Stimulated activated CD4-positive, alpha-beta T cell treated with anti-CD3 and anti-CD28 coated beads, Interleukin-1b, Interleukin-23, amount 100 ng/mL, for 4 hours (primary cell): ENCODE measurements at regions not wholly inside any gene's neighbourhood (a gene's known extent, or its start where the extent isn't known, plus 50 kb on each side); places are given as distances from the start of the nearest gene placed in this dataset.

Experiments
- DNase-seq, 2 donors: peaks; one replicate each; pipeline ENCODE4 v3.0.0-alpha.2; 2020; ENCODE audit warnings: low read depth in 2 of 2

DNA sequence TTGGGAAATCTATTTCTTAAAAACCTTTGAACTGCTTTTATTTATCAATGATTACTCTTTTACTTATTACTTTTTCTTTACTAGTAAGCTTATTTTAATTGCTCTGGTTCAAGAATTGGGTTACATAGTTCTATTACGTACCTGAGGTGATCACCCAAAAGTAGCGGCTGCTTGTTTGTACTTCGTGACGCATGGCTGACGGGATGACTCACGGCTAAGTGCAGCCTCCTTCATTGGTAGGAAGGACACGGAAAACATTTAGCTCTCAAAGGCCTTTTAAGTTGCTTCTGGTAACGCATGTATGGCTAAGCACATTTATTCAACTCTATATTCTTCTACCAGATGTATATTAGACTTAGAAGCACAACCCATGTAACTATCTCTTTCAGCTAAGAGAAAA lies 285.8 kb upstream of the SP4 start:
- DNase-seq = no peak

DNA sequence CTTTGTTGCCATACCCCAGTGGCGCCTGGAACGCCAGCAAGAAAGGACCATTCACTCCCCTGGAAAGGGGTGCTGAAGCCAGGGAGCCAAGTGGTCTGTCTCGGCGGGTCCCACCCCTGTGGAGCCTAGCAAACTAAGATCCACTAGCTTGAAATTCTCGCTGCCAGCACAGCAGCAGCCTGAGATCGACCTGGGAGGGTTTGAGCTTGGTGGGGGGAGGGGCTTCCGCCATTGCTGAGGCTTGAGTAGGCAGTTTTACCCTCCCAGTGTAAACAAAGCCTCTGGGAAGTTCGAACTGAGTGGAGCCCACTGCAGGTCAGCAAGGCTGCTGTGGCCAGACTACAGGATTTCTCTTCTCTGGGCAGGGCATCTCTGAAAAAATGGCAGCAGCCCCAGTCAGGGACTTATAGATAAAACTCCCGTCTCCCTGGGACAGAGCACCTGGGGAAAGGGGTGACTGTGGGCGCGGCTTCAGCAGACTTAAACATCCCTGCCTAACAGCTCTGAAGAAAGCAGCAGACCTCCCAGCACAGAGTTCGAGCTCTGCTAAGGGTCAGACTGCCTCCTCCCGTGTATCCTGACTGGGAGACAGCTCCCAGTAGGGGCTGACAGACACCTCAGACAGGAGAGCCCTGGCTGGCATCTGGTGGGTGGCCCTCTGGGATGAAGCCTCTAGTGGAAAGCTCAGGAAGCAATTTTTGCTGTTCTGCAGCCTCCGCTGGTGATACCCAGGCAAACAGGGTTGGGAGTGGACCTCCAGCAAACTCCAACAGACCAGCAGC lies 281.1 kb upstream of the SP4 start:
- DNase-seq = no peak

DNA sequence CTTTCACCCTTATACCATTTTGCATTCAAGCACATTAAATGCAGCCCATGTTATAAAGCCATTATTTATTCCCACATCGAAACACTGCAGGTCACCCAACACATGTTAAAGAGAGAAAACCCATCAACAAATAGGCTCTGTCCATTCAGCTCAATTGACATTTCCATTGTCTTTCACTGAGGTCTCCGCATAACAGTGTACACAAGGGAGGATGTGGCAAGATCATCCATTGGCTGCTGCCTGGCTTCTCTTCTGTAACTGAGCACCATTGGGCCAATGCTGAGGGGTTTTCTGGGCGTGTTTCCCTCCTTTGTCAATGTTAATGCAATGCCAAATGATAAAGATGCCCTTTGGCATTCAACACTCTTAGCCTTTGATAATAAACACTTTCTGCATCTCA lies 278.1 kb upstream of the SP4 start:
- no peak for DNase-seq

DNA sequence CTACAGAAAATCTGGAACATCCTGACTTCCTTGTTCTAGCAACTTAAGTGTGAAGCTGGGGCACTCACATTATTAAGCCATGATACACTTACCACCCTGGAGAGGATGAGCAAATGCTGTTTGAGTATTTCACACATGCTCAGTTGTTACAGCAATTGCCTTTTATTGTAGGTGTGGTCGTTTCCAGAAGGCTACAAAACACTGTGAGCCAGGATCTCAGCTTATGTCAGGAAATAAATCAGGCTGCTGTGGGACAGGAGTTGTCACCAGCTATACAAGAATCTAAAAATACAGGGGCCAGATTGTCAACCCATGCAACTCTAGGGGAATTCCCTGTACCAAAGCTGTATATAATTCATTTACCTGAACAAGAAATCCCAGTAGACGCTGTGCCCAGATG lies 273.3 kb upstream of the SP4 start:
- no peak for DNase-seq

DNA sequence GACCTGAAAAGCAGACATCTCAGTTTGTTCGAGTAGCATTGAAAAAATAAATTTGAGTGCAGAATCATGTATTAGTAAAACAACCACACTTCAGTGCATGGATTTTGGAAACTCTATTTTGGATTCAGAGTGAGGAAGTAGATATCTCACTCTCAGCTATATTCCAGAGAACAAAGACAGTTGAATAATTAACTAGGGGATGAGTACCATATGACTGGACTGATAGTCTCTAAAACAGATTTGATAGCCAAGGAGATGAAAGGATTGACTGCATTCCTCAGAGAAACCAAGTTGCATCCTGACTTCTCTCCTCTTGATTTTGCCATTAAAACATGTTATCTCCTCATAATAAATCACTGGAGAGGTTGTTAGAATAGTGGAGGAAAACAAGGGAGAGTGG lies 268.4 kb upstream of the SP4 start:
- no peak for DNase-seq

DNA sequence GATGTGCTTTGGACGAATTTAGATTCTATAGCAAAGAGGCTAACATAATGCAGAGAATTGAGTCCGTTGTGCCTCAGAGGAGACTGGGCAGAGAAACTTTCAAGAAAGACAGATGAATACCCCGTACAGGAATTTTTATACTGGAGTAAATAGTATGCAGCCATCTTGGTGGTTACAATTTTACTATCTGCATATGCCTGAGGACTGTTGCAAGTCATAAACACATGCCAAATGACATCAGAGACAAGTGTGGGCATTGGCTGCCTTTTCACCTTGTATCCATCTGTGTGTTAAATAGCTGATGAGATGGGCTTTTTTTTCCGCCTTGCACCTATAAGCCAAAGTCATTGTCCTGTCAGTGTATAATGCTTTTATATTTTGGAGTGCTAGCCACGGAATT lies 267.5 kb upstream of the SP4 start:
- DNase-seq = no peak

DNA sequence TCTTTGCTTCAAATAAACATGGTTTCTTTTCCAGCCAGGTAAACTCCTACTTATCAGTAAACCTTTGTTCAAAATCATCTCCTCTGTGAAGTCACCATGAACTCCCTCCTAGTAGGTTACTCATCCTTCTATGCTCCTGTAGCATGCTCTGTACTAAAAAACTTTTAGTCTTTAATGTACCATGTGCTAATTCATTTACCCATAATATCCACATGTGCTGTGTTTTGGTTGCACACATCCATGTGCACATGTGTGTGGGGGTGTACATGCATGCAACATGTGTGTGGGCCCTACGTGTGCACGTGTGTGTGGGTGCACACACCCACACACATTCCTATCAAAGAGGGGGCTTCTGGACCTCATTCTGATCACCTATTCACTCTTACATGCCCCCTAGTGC lies 259.9 kb upstream of the SP4 start:
- no peak for DNase-seq

DNA sequence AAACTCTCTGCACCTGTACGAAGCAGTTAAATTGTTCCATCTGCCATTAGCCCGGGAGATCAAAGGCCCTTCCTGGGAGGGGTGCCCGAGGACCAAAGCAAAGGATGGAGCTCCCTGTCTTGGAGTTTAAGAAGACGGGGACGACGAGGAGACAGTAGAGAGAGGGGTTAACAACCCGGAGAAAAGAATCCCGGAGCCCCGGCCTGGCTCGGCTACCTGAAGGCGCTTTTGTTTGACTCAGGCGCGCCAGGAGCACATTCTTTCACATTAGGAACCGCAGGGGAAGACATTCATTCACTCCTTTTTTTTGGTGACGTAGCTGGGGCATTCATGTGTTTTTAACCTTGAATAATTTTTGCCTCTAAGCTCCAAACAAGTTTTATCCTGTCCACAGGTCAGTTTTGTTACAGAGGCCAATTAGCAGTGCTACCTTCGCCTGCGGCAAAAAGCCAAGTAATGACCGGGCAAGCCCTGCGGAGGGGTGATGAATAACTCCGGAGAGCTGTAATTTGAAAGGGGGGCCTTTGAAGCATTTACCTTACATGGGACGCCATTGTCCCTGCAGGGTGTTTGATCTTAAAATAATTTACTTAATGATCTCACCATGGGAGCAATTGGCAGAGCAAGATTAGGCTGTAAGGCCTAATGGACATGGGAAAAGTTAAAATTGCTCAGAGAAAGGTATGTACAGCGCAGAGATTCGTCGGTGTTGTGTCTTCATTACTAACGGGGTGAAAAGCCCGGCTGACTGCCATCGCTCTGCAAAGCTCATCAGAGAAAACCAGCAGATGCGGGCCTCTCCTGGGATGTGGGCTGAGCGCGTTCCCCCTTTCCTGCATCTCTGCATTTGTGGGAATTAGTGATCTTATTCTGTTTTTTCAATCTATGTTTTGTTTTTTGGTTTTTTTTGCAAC lies 258.0 kb upstream of the SP4 start:
- no peak for DNase-seq

DNA sequence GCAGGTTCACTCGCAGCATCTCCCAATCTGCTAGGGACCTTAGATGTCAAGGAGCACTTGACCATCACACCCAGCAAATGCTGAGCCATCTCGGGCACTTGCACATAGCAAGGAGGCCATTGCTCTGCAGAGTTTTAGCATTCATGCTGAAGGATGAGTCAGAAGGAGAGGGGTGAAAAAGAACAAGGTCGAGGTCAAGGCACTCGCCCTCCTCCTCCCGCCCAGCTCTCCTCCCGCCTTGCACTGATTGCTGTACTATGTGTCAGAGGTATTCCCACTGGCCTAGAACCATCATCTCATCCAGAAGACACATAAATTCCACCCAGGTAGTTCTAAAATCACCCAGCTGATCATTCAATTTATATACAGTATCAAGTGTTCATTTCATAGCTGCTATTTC lies 255.1 kb upstream of the SP4 start:
- DNase-seq = no peak

DNA sequence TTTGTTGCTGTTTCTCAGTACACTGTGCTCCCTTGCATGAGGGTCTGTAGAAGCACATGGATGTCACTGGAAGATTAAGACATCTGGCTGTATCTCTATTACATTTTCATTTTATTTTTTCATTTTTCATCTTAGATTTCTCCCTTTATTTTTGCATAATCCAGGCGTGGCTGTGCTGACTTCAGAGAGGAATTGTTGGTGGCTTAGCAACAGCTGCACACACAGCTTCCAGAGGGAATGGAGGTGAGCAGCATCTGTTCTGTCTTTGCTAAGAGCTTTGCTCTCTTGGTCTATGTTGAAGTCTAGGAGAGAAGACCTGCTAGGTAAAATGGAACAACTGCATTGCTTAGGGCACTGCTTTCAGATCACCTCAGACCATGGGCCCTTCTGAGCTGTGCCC lies 254.4 kb upstream of the SP4 start:
- DNase-seq = no peak

DNA sequence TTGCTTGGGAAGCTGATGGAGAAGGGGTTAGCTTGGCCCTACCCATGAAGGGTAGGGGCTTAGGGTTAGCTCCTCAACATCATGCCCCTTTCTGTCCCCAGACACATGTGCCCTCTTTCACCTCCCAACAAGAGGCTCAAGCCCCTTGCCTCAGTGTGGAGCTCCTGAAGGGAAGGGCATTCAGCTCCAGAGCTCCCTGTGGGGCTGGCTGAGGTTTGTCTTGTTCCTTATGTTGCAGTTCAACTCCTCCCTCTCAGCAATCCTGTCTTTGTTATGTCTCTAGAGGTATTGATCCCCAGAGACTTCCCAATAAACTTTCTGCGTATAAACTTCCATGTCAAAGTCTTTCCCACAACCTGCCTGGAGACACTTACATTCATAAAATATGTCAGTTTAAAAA lies 252.2 kb upstream of the SP4 start:
- DNase-seq = no peak

DNA sequence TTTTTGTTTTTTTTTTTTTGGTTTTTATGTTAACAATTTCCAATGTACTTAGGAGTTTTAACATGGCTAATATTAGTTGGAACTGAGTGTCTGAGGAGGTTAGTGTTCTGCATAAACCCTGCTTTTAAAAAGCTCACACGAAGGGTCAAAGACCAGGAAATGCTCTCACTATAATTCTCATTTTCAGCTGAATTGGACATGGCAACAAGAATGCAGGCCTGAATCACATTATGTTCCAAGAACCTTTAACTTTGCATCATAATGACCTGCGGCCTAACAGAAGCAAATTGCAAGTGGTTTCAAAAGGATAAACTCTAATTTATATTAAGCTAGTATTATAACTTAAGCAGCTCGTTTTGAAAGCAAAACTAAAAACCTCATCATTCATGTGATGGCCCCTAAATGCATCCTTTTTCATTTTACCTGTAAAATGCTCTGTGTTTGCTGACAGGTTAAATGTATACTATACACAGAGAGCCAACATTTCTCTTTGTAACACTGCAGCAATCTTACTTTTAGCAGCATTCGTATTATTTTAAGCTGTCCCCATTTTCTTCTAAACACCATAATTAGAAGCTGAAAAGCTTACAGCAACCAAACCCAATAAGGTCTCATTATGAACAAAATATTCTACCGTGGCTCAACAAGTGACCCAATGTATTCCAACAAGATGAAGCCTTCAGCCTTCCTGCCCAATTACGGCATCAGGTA lies 242.8 kb upstream of the SP4 start:
- DNase-seq = no peak

DNA sequence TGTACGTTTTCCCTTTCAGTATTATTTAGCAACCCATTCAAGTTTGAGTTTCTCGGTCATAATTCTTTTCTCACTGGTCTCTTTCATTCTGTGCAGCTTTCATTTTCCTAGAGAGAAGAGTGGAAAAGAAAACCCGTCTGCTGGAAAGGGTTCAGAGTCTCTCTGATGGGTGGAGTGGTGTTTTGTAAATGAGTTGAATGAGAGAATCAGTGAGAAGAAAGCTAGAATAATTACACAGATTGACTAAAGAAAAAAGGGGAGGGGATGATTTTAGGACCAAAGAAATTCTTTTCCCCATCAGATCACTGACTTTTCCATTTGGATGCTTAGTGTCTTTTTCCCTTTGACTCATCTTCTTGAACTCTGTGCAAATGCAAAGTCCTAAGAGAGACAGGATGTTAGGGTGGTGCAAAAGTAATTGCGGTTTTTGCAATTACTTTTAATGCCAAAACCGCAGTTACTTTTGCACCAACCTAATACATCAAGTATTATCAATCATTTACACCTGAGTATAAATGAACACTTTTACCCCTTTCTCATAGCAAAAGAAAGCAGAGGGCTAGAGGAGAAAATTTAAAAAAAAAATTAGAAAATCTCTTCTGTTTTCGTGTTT lies 242.1 kb upstream of the SP4 start:
- no peak for DNase-seq

DNA sequence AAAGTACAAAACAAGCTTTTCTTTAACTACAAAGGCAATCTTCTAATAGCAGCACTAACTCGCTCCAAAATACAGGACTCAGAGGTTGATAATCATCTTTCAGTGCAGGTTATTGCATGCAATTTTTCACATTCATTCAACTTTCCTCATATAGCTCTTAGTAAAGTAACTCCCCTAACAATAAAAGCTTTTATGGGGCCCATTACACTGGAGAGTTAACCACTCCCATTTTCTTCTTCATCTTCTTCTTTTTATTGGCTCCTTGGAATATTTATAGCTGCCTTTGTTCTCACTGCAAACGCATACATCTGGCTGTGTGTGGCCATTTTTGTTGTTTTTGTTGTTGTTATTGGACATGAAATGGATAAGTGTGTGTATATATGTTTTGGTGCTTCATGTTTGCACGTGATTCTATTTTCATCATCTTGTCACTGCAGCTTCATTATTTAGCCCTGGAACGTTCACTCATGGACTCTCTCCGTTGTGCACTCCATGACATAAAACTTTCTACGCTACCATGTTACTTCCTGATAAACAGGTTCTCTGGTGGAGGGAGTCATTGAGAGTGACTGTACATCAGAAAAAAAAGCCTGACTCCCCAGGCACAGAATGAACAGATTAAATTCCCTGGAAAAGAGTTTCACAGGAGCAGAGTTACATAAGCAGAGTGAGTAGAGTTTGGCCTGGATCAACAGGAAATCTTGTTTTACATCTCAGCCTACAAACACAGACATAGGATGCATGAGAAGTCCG lies 236.4 kb upstream of the SP4 start:
- no peak for DNase-seq

DNA sequence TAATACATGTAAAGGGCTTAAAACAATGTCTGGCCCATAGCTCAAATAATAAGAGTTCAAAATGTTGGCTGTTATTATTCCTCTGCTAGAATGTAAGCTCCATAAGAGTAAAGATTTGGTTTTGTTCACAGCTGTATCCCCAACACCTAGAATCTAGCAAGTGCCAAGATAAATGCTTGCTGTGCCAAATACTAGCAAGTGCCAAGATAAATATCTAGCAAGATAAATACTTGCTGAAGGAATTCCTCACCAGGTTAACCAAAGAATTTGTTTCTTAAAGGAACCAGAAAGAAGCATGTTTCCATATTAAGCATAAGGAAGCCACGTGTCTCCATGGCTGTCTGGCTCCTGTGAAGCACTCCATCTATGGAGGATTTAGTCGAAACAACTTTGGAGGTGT lies 235.2 kb upstream of the SP4 start:
- no peak for DNase-seq

DNA sequence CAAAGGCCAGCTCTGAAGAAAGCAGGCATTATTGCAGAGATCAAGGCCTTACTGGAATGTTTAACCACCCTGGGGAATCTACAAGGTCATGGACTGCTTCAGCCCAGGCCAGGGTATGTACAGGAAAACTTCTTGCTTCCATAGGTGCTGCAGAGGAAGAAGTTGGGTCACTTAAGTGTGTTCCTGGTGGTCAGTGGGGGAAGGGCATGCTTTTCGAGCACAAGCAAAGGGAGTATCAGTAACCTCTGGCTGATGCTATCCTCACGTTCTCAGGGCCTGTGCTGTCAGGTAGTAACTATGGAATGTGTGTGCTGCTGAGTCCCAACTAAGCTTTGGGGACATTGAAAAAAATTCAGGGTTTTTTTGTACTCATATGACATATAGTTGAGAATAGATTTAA lies 234.0 kb upstream of the SP4 start:
- DNase-seq = no peak

DNA sequence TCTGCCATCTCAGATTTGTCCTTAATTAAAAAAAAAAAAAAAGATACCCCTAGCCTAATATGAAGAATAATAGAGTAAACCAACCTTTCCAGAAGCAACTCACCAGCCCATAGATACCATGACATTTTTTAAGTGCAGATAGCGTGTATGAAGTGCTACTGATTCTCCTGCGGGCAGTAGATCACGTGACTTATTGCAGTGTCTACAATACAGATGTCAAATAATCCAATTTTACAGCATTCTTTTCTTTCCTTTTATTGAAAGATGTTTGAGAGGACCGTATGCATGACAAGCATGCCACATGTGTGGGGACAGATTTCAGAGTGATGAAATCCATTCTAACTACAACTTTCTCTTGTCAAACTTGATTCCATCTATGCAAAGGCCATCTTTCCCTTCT lies 232.9 kb upstream of the SP4 start:
- DNase-seq = no peak

DNA sequence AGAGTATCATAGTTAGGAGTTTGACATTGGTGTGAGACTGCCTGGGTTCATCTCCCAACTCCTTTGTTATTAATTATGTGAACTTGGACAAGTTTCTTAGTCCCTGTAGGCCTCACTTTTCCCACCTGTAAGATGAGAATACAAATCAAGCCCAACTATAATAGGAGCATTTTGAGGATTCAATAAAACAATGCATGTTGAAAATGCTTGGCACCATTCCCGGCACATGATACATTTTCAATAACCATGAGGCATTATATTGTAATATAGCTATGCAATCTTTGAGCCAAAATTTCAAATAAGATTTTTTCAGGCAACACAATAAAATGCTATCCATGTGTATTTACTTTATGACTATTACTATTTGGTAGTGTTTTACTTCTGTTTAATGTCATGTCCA lies 229.0 kb upstream of the SP4 start:
- no peak for DNase-seq

DNA sequence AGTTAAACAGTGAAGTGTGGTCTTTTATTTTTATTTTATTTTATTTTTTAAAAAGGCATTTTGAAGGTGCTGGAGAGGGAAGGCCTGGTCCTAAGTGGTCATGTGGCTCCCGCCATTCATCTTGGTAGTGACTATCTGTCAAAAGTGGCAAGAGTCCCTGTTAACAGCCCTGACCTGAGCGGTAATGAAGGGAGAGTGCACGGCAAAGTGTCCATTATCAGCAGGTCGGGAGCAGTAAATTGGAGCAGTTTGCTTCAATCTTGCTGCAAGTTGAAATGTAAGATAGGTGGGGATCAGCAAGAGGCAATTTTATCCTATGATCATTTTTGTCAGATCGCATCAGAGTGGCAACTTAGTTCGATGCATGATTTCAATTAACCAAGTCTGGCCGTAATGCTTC lies 227.4 kb upstream of the SP4 start:
- DNase-seq = no peak

DNA sequence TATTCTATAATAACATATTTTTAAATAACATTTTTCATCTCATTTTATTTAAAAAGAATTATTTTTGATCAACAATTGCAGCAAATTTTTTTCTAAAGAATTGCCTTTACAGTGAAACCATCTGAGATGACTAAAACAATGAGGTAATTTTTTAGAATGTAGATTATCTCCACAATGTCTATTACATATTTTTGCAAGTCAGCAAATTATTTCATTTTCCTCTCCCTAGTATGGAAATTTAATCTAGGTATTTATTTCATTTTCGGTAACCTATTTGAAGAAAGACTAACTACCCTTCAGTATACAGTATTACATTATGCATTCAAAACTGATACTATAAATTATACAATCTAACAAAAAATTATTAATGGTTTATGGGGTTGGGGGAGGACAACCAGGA lies 213.2 kb upstream of the SP4 start:
- no peak for DNase-seq

DNA sequence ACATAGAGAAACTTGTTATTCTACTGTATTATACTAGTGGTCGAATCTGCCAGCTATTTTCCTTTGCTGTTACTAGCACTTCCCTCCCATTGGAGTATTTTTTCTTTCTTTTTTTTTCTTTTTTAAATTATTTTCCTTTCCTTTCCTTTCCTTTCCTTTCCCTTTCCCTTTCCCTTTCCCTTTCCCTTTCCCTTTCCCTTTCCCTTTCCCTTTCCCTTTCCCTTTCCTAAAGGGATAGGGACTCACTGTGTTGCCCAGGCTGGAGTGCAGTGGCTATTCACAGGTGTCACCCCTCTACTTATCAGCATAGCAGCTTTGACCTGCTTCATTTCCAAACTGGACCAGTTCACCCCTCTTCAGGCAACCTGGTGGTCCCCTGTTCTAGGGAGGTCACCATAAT lies 212.6 kb upstream of the SP4 start:
- no peak for DNase-seq

DNA sequence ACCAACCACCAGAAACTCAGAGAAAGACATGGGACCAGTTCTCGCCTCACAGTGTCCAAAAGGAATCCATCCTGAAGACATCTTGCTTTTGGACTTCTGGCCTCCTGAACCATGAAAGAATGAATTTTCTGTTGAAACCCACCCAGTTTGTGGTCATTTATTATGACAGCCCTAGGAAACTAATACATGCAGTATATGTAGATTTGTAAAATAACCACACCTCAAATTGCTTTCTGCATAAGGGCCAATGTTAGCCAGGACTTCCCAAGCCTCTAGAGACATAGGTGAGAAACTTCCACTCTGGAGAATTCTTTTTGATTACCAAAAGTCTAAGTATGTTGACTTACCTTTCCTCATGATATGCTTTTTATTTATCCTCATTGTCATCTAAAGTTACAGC lies 210.5 kb upstream of the SP4 start:
- no peak for DNase-seq
